NCI-H2081 treated with DMSO at 0.1 percent for 48 hours (cell line): ENCODE measurements at regions not wholly inside any gene's neighbourhood (a gene's known extent, or its start where the extent isn't known, plus 50 kb on each side); places are given as distances from the start of the nearest gene placed in this dataset.
"Not testable (repeated sequence)": the region's sequence is repeated elsewhere in the genome, so short reads cannot be mapped to it uniquely, and the experiment has no call there.

ENCODE experiments used
- DNase-seq: peaks from one replicate; lab custom pipeline; 2025; lab: John Stamatoyannopoulos, UW

DNA sequence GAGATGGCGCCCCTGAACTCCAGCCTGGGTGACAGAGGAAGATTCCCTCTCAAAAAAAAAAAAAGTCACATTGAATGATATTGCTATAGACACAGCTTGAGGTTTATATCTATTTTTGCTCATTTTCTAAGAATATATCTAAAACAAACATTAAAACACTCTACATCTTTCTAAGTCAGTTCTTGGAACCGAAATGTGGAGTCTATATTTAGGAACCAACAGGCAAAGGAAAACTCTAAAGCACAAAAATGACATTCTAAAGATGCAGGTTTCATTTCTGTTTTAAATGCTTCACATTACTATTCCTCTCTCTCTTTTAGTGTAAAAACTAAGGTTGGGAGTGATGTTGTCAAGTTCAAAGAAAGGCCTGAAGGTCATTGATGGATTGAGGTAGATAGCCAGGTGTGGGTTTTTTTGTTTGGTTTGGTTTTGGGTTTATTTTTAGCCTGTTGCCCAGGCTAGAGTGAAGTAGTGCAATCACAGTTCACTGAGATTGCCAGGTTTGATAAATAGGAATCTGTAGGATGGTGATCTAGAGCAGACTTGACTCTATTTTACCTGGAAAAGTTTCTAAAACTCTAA lies 194.0 kb upstream of the RBBP8 start:
- DNase-seq: no peak

DNA sequence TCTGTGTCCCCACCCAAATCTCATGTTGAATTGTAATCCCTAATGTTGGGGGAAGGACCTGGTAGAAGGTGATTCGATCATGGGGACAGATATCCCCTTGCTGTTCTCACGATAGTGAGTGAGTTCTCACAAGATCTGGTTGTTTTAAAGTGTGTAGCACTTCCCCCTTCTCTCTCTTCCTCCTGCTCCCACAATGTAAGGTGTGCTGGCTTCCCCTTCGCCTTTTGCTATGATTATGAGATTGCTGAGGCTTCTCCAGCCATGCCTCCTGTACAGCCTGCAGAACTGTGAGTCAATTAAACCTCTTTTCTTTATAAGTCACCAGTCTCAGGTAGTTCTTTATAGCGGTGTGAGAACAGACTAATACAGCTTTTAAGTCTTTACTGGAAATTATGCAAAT lies 193.3 kb upstream of the RBBP8 start:
- DNase-seq: no peak

DNA sequence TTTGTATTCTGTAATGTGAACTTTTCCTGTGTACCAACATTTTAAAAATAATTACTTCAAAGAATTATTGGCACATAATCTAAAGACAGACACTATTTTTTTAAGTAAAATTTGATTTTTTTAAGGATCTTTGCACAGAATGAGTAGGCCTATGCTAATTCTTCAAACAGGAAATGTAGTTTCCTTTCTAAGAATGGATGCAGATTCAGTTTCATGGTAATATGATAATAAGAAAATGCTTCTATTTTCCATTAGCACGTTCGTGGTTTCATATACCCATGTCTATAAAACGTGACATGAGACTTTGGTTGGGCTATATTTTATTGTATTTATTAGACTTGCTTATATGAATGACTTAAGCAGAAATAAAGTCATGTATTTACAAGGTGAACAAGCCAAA lies 191.8 kb upstream of the RBBP8 start:
- no peak for DNase-seq

DNA sequence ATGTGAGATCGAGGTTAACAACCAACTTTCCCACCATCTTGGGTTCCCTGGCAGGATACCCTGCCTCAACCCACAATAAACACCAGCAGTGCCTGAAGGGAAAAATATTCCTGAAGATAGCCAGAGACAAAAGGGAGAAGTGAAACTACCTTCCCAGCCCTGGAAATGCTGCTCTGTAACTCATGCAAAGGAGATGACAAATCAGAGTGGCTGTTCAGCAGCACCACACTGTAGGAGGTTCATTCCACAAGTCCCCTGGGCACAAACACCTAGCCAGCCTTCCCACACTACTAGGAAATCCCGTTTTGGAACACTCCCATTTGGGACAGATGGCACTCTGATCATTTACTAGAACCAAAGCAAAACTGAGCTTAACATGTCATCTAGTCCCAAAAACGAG lies 190.7 kb upstream of the RBBP8 start:
- no peak for DNase-seq

DNA sequence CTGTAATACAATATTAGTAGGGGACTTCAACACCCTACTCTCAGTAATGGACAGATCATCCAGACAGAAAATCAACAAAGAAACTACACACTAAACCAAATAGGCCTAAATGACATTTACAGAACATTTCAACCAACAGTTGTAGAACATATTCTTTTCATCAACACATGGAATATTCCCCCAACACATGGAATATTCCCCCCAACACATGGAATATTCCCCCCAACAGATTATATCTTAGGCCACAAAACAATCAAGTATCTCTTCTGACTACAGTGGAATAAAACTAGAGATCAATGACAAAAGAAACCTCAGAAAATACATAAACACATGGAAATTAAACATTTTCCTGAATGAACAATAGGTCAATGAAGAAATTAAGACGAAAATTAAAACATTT lies 187.2 kb upstream of the RBBP8 start:
- DNase-seq: no peak

DNA sequence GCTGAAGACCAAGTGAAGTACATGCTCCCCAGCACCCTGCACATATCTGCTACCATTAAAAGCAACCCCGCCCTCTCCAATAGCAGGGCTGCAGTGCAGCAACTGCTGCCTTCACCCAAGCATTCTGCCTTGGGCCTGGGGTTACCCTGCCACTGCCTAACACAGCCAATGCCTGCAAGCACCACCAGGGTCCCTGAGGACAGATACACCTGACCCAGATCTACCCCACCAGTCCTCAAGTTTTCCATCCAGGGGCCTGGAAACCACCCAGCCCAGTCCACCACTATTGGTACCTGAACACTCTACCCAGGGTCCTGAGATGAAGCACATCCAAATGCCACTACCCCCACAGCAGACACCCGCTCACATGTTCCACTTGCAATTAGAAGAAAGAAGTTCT lies 181.1 kb upstream of the RBBP8 start:
- DNase-seq: no peak

DNA sequence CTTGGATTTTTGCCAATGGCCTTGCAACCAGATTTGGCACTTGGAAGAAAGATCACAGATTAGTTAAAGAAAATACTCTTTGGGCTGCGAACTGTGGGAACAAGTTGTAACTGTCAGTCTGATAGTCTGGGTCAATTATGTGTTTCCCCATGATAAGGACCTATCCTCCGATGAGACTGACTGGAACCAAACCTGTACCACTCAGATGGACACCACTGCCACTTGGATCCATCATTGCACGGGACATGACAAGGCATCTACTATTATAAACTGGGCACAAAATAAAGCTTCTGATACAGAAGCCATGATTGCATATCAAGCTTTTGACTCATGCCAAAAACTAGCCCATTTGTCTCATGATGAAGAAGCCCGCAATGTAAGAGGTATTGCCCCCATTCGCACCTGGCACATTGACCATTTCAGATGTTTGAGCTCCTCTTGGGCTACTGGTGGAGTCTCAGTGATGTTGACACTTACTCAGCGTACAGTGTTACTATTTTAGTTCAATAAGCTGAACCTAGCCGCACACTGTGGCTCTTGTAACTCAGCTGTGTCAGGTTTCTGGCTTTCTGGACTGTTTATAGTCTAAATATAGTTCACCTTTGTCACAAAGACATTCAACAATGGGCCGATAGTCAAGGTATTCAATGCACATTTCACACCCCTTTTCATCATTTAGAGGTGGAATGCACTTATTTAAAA lies 179.8 kb upstream of the RBBP8 start:
- DNase-seq: no peak

DNA sequence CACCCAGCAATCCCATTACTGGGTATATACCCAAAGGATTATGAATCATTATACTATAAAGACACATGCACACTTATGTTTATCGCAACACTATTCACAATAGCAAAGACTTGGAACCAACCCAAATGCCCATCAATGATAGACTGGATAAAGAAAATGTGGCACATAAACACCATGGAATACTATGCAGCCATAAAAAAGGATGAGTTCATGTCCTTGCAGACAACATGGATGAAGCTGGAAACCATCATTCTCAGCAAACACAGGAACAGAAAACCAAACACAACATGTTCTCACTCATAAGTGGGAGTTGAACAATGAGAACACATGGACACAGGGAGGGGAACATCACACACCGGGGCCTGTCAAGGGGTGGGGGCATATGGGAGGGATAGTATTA lies 169.1 kb upstream of the RBBP8 start:
- not testable (repeated sequence) for DNase-seq

DNA sequence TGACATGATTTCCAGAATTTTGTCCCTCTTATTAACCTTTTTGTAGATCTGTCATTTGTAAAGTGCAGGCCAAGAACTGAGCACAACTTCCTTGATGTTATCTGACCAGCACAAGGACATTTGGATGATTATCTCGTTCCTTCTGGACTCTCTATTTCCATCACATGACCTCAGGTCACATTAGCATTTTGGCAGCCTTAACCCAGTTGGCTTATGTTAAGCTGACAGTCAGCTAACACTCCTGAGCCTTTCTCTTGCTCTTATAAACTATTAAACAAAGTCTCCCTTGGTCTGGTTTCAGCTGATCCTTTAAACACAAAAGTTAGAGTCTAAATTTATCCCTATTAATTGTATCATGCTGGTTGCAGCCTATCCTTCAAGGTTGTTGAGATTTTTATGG lies 167.2 kb upstream of the RBBP8 start:
- no peak for DNase-seq

DNA sequence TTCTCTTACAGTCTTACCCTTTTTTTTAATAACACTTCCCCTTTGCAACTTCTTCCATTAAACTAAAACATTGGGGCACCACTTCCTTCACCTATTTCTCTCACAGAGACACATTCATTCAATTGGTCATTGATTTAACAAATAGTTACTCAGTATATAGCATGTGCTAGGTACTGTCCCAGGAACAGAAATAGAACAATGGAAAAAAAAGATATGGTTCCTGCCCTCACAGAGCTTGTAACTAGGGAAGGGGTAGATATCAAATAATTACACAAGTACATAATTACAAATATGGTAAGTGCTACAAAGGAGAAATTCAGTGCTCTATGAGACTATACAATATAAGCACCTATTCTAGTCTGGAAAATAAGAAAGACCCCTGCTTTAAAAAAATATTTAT lies 165.5 kb upstream of the RBBP8 start:
- no peak for DNase-seq

DNA sequence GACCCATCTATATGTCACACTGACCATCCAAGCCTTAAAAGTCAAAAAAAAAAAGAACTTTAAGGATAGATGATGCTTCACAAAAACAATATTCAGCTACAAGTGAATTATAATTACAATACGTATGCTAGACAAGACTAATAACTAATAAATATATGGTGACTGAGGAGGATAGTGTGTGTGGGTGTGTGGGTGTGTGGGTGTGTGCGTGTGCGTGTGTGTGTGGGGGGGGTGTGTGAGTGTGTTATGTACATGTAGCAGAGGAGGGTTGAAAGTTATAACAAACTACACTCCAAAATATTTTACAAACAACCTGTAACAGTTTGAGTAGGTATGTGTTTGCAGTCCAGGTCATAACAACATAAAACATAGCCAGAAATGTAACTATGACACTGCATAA lies 159.2 kb upstream of the RBBP8 start:
- no peak for DNase-seq

DNA sequence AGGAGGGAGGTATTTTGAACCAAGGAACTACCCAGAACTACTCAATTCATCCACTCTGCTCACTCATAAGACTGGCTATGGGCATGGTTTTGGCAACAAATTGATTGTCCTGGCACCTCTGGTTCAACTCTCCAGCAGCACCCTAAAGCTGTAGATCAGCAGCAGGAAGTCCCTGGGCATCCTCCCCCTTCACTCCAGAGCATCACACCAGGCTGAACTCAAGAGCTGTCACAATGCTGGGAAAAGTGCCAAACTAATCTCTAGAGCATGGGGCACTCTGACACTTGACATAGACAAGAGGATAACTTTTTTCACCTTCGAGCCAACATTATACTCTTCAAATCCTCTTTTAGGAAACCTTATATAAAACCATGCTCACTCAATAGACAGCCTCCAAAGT lies 154.1 kb upstream of the RBBP8 start:
- DNase-seq: no peak

DNA sequence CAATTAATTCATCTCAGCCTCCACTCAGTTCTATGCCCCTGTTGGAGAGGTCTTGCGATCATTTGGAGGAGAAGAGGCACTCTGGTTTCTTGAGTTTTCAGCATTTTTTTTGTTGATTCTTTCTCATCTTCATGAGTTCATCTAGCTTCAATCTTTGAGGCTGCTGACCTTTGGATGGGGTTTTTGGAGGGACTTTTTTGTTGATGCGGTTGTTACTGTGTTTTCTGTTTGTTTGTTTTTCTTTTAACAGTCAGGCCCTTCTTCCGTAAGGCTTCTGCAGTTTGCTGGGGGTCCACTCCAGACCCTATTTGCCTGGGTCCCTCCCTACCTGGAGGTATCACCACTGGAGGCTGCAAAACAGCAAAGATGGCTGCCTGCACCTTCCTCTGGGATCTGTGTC lies 149.9 kb upstream of the RBBP8 start:
- DNase-seq: no peak

DNA sequence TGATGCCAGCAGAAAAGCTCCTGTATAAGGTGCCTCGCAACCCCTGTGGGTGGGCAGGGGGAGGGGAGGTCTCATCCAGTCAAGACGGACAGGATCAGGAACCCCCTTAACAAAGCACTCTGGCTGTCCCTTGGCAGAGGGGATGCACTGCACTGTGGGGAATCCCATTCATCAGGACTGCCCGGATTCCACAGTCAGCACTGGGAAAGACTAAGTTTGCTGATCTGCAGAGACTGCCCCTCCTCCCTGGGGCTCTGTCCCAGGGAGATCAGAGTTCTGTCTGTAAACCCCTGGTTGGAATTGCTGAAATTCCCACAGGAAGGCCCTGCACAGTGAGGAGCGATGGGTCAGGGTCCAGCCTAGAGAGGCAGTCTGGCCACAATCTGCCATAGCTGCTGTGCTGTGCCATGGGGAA lies 149.5 kb upstream of the RBBP8 start:
- DNase-seq: no peak

DNA sequence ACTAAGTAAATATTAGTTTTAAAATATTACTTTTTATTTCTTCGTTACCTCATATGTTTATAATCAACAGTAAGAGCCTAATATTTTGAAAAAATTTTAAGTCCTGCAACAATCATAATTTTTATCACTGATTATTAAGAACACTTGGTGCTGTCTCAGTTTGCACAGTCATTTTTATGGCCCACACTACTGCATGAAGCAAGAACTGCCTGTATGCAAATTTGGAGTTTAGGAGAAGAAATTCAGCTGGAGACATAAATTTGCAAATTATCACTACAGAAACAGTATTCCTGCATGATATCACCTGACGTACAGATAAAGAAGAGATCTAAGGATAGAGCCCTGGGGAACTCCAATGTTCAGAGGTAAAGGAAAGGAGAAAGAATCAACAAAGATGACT lies 144.1 kb upstream of the RBBP8 start:
- DNase-seq: no peak

DNA sequence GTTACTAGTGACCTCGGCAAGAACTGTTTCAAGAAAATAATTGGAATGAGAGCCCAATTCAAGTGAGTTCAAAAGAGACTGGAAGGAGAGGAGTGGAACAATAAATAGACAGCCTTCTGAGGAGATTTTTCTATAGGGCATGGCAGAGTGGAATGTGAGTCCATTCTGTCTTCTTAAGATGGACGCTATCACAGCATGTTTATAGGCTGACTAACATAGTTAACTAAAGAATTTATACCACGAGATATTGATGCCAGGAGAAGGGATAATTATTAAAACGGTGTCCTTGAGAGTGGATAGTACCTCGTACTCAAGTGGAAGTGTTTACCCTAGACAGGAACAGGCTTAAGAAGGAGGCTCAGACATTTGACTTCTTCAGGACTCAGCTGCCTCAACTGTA lies 143.5 kb upstream of the RBBP8 start:
- no peak for DNase-seq

DNA sequence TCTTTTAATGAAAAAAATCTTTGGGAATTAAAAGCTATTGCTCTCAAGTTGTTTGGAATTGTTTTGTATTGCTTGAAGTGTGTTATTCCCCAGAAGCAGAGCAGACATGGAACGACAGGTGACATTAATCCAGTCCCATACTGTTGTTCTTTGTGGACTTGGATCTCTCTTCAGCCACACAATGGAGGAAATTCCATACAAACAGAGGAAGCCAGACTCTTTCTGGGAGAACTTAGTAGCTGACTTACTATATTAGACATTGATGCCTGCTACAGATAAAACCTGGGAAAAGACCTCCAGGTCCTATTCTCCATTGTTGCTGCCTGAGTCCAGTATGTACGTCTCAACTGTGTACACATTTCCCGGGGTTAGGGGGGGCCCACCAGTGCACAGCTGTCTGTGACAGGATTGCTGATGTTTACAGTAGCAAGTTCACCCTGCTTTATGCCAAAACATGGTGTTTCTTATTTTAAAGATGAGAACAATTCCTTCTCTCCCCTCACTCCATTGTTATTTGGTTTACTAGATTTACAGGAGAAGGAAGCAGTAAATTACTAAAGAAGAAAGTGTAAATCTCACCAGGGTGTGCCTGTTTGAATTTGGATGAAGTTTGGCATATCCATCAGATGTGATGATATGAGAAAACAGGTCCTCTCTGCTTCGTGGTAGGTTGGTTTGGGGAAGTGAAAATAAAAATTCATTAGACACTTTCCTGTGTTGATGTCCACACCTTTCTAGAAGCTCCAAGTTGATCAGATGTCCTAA lies 142.4 kb upstream of the RBBP8 start:
- no peak for DNase-seq

DNA sequence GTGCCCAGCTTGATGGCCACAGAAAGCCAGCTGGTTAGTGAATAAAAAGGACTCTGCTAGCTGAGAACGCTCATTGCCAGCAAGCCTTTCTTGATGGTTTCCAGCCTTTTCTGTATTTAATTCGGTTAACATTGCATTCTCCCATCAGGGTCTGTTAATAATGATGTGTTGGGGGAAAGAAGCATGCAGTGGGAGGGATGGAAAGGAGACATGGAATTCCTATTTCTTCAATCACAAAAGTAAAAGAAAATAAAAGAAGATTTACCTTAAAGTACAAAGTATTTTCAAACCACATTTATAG lies 141.9 kb upstream of the RBBP8 start:
- DNase-seq: no peak

DNA sequence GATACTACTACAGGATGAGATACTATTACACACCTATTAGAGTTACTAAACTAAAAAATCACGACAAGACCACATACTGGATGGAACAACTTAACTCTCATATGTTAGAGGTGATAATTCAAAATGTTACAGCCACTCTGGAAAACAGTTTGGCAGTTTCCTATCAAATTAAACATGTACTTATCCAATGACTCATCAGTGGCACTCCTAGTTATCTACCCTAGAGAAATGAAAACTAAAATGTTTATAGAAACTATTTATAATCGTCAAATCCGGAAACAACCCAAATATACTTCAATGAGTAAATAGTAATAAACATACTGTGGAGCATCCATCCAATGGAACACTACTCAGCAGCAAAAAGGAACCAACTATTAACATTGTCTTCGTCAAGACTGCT lies 137.0 kb upstream of the RBBP8 start:
- DNase-seq: no peak

DNA sequence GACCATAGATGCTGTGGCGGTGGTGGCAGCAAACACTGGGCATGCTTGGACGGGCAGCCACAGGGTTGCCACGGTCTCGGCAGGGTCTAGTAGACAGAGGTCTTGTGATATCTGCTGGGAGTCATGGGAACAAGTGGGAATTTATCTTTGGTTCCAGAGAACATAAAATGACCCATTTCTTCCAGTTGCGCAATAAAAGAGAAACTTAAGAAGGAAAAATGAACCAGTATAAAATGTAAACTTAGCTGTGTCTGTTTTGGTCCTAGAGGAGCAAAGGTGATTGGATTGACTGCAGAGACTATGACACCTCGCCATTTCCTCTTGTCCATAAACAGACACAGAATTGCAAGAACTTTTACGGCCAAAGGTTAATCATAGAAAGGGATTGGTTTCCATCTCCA lies 132.6 kb upstream of the RBBP8 start:
- no peak for DNase-seq

DNA sequence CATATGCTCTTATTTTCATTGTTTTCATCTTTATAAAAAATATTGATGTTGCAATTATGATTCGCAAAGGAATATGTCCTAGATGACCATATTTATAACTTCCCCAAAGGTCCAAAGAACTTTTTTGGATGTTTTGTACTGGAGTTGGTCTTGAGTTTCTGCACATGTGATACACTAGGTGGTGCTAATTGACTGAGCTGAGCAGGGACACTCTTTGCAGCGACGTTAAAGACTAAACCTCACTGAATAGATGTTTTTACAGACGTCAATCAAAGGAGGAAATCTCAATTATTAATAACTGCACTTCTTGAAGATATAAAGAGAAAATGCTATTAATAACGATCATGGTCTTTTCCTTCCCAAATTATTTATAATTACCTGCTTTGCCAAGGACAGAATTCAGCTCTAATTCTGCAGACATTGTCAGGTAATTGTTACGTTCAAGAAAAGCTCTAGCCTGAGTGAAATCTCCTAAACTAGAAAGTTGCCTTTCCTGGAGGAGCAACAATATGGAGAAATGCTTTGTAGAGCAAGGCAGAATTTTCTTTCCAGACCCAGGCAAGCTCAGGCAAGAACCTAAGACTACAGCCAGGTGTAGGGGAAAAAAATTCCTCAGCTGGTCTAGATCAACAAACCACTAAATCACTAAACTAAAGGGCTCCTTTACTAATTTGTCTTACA lies 119.3 kb upstream of the RBBP8 start:
- no peak for DNase-seq

DNA sequence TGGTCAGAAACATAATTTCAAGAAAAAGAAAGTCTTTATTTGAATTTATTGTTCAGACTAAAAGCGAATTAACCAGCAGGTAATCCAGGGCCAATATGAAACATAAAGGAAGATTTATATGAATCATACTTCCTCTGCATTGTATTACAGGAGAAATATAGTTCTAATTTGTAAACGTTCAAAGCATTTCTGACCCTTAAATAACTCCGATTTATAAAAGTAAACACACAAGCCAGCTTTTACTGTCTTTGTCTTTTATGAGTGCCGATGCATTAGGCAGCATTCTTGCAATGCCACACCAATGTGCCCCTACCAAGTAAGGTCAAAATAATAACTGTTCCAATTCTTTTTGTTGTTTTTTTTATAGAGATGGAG lies 118.8 kb upstream of the RBBP8 start:
- no peak for DNase-seq
